Erythroblast (primary cell): ENCODE measurements at regions not wholly inside any gene's neighbourhood (a gene's known extent, or its start where the extent isn't known, plus 50 kb on each side); places are given as distances from the start of the nearest gene placed in this dataset.

ENCODE experiments used
- GATA1 ChIP-seq: IDR thresholded peaks from 2 replicates; pipeline ENCODE4 v1.6.1; 2011; ENCODE audit warnings: low read depth, mild to moderate bottlenecking, control low read depth, low read length, moderate library complexity
- POLR2A ChIP-seq: IDR thresholded peaks from 2 replicates; pipeline ENCODE4 v1.6.1; 2011; ENCODE audit warnings: mild to moderate bottlenecking, low read length

DNA sequence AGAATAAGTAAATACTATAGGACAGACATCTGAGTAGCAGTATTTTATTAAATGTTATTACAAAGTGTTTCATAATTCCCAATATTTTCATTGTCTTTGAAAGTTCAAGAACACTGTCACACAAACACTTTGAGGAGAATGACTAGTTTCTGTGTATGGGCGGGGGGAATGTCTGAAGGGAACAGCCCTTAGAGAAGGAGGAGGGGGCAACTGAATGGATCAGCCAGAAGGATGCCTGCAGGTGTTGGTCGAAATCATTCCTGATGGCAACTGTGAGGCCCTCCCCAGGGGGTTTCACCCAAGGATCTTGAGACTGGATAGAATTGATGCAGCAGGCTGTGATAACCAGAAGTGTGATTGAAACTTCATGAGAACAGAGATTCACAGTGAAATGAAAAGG, 223.2 kb upstream of the C1orf87 start:
- TF ChIP-seq POLR2A (no peak), GATA1 (no peak)
